Hematopoietic multipotent progenitor cell (in vitro differentiated cells): ENCODE measurements at regions not wholly inside any gene's neighbourhood (a gene's known extent, or its start where the extent isn't known, plus 50 kb on each side); places are given as distances from the start of the nearest gene placed in this dataset.
A peak's percentile ranks its signal among the peaks of the same experiment; 100 is the strongest.
"Not testable (repeated sequence)": the region's sequence is repeated elsewhere in the genome, so short reads cannot be mapped to it uniquely, and the experiment has no call there.

ENCODE experiments used
- DNase-seq, 3 donors: peaks; one replicate each; pipeline ENCODE4 v3.0.0-alpha.2; 2011 to 2015; ENCODE audit warnings: low read depth in 2 of 3, low spot score in 2 of 3

DNA sequence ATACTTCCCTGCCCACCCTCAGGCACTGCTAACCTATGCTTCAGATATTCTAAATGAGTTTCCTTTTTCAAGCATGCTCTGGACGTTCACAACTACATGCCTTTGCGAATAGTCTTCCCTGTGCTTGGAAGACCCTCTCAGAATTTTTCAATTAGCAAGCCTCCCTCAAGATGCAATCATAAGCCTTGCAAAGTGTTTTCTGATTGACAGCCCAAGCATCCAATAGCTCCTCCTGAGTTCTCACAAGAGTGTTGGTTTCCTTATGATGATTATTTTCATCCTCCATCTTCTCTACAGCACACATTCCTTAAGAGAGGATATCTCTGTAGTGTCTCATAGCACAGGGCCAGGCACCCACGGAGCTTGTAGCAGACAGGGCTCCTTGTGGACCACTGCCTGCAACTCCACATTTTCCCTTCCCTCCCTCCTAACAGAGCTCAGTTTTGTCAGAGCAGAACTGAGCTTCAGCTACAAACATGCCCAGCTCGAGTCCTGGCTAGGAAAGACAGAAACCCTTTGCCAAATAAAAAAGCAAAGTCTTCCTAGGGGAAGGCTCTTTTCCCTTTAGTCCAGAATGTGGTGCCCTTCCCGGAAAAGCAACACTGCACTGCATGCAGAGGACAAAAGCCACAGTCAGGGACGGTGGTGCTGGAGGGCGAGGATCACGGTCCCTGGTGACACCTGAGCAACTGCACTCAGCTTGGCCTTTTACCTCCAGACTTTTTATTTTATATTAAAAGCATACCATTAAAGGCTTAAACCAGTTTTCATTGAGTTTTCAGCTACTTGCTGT lies 819.8 kb upstream of the ID2 start:
- no peak for DNase-seq

DNA sequence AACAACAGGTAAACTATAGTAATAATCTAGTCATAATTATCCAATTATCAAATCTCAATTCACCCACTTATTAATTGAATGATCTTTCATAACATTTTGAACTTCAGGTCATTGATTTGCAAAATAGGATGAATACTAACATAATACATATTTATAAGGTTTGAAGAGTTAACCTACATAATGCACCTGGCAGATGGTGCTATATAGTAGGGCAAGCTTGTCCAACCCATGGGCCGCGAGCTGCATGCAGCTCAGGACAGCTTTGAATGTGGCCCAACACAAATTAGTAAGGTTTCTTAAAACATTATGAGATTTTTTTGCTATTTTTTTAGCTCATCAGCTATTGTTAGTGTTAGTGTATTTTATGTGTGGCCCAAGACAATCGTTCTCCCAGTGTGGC lies 815.8 kb upstream of the ID2 start:
- no peak for DNase-seq

DNA sequence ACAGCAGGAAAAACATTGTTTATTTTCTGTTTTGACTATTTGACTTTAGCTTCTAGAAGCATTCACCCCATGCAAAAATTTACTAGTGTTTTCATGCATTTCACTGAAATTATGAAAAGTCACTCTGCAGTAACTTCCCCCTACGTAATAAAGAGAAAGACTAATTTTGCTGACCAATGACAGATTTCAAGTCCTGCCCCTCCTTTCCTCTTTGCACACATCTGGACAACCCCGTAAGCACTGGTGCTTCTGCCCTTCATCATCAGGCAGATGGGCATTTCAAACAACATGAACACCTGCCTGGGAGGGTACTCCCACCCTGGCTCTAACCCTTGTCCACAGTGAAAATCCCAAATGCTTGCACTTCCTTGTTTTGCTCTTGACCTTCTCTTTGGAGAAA lies 815.0 kb upstream of the ID2 start:
- DNase-seq, result no peak

DNA sequence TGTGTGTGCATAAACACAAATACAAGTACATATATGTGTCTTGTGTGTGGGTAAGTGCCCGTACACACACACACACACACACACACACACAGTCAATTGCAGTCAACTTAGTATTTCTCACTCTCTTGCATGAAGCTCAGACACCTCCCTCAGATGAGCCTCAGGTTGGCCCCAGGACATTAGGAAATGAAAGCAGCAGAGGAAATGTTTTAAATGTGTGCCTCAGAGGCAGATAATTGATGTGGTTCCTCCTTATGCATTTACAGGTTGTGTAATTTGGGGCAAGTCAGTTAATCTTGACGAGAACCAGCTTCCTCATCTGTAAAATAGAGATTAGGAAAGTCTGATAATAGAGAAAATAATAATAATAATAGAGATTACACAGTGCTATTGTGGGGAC lies 814.0 kb upstream of the ID2 start:
- DNase-seq, result peak in 2 of 3 donors; percentile 24 to 77

DNA sequence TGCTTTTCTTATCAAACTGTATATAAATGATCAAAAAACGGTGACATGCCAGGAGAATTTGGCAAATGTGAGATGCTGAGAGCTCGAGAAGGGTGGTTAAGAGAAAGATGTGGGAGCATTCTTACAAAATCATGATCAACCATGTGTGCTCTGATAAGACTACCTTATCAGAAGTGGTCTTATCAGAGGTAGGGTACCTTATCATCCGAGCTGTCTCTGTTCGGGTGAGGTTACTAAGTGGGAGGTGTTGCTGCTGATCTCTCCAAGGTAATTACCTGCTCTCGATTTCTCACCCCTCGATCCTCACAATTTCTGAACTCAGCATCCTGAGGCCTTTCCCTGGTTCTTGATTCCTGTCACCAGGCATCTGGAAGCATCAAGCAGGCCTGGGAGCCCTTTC lies 813.0 kb upstream of the ID2 start:
- no peak for DNase-seq

DNA sequence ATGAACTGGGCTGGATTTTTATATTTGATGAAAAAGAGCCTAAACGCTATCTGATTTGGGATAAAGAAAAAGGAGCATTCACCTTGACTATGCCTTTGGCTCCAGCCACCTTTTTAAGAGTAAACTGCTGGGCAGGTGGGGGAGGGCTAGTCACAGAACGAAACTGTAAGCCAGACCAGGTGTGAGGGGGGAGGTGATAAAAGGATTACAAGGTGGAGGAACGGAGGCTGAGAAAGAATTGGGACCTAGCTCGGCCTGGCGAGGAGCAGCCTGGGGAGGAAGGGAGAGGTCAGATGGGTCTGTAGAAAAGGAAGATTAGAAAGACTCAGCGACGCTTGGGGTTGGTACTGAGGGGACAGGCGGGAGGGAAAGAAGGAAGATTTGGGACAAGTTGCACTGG lies 805.4 kb upstream of the ID2 start:
- not testable (repeated sequence) for DNase-seq

DNA sequence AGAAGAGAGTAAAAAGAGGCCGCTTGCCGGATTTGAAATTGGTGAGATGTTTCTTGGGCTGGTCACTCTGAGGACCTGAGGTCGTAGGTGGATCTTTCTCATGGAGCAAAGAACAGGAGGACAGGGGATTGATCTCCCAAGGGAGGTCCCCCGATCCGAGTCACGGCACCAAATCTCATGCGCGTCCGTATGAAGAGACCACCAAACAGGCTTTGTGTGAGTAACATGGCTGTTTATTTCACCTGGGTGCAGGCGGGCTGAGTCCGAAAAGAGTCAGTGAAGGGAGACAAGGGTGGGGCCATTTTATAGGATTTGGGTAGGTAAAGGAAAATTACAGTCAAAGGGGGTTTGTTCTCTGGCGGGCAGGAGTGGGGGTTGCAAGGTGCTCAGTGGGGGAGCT lies 803.6 kb upstream of the ID2 start:
- not testable (repeated sequence) for DNase-seq

DNA sequence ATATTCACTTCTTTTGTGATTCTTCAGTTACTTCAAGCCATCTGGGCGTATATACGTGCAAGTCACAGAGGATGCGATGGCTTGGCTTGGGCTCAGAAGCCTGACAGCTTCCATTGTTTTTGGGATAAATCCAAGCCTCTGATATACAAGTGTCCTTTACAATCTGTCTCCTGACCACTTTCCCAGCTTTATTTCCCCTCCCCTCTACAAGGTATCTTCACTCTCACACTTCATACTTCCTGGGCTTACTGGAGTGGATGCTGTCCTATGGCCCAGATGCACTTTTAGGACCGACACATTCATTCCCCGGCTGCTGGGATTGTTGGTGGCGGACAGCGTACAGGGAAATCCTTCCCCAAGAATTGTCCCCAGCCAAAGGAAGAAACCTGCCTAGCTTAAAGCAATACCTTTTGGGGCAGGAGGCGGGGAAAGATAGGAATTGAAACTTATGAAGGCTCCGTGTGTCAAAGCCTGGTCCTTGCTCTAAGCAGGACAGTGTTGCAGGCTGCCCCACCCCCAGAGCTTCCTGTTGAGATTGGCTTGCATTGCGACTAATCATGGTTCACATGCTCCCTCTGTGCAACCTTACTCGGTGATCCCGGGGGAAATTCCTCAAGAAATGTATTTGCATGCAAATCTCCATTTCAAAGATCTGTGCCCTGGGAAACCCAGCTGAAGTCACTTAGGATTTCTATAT lies 802.9 kb upstream of the ID2 start:
- DNase-seq, result no peak

DNA sequence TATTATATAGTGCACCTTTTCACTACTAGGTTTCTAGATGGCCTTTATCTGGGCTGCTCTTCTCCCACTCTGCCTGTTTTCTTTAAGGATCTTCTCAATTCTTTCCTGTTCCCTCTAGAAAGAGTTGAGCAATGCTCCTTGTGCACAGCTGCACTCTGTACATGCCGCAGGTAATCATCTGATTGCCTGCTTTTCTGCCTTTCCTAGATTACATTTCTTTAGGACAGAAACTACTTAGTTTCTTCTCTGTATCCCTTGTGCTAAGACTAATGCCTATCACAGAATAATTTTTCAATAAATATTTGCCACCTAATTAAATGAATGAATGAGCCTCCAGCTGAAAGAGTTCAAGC lies 802.4 kb upstream of the ID2 start:
- no peak for DNase-seq

DNA sequence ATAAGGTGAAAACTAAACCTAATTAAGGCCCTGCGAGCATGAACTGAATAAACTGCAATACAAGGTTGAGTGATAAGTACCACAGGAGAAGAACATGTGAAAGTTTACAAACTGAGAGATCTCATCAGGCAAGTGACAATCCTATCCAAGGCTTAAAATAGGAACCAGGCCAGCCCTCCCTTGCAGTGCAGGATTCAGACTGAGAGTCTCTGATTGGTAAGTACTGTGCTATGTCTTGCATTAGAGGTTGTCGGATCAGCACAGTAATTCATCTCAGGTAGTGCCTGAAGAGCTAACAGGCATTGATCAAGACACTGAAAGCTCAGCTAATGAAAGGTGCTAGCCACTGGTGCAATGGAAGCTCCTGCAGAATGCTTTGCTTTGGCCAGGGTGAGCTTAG lies 801.7 kb upstream of the ID2 start:
- no peak for DNase-seq

DNA sequence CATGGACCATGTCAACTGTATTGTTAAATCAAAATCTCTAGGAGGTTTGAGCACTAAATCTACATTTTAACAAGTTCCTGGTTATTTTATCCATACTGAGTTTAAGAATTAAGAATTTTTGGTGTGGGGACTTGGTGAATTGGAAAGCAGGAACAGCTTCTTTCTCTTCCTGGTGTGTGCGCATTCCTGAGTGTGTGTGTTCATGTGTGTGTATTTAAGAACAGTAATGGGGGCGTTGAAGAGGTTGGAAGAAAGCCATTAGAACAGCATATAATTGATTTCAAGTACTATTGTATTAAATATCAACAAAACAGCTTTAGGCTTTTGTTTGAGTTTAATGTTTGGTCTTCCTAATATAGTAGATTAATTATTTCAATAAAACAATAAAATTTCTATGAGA lies 801.3 kb upstream of the ID2 start:
- no peak for DNase-seq

DNA sequence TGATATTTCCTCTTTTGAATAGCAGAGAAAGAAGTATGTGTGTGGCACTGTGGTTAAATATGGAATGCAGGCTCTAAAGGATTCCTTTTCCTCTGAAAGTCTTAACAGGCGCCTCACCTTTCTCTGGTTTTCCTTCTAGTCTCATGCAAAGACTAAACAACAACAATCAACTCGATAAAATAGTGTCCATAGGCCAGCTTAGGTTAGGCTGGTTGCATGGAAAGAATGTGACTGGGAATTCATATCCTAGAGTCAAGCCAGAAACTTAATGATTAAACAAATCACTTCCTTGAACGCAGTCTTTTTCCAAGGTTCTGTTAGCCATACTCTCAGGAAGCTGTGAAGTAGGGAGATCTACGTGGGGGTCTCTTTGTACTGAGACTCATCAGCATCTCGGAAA lies 800.8 kb upstream of the ID2 start:
- DNase-seq, result no peak

DNA sequence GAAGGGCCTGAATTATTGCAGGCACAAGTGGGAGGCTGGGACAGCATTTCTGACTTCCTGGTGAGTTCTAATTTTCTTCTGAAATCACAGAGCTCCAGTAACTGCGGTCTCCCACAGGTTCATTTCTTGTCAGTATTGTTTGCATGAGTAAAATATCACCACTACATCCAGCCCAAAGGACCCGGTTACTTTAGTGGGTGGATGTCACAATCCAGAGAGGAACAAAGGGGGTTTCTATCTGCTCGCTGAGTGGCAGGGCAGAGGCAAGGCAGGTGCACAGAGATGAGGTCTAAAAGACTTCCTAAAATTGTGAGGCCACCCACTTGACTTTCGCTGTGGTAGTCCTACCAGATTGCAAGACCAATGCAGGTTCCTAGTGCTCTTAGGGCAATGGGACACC lies 800.4 kb upstream of the ID2 start:
- DNase-seq, result no peak

DNA sequence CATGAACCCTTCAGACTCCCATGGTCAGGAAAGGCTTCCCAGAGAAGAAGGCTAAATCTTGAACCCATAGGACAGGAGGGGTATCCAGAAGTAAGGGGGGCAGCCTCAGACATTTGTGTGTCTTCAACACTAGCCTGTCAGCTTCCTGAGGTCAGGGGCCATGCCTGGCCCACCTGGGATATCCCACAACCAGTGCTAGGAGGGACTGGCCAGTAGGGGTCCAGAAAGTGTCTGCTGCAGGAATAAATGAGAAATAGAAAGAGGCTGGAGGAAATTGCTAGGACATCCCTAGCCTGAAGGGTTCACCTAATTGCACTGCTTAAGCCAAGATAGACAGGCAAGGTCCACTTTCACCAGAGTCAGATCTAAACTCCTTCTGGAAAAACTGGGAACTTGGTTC lies 799.6 kb upstream of the ID2 start:
- no peak for DNase-seq

DNA sequence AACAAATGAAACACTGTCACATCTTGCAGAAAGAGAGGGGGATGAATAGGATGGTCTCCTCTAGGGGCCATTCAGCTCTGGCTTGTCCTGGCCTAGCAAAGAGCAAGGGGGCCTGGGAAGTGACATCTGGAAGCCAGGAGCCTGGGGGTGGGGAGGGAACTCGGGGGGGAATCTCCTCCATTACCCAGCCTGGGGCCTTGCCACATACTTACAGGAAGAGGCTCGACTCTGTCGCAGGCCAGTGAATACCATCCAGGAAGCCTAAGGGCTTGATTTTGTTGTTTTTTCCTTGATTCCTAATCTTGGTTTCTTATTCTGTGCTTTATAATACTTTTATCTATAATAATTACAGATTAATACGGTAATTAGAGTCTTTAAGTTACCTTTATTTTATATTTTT lies 797.5 kb upstream of the ID2 start:
- DNase-seq, result no peak

DNA sequence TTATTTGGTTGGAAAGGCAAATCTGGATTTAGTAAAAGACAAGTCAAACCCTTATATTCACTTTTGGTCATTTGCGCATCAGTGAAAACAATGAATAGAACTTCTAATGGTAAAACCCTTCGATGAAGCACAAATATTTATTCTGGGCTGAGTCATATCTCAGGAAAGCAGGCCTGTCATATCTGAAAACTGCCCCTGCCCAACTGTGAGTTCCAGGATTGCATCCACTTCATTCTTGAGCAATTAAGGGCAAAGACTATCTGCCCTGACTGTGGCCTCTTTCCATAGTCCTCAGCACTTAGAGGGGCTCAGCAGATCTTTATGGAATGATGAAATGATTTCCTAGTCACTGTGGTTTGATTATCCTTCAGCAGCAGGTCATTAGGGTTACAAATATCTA lies 795.2 kb upstream of the ID2 start:
- DNase-seq, result no peak

DNA sequence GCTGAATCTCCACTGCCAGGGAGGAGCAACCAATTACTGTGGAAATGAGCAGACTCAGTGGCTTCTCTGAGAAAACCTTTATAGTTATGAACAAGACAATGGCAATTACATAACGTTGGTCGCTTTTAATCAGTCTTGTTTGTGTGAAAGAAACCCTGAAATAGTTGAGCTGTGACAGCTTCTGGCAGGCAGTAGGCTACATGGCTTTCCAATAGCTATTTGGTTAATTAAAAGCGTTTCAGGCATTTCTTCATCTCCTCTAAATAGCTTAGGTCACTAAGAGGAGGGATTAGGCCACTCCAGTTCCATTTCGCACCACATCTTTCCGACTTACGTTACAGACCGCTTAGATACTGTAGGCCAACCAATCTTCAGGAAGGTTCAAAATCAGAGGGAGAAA lies 794.4 kb upstream of the ID2 start:
- DNase-seq, result no peak

DNA sequence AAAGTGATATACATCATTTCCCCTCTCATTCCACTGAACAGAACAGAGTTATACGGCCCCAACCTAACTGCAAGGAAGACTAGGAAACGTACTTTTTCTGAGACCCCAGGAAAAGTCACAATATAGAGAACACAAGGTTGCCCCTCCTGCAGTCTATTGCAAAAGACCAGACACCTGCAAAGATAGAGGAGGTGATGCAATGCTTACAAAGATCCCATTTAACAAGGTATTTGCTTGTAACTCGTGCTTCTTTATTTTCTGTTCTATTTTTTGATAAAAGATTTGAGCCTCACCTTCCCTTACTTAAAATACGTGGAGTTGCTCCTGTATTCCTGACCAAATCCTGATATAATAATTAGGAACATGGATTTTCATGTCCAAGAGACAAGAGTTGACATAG lies 793.0 kb upstream of the ID2 start:
- DNase-seq, result no peak

DNA sequence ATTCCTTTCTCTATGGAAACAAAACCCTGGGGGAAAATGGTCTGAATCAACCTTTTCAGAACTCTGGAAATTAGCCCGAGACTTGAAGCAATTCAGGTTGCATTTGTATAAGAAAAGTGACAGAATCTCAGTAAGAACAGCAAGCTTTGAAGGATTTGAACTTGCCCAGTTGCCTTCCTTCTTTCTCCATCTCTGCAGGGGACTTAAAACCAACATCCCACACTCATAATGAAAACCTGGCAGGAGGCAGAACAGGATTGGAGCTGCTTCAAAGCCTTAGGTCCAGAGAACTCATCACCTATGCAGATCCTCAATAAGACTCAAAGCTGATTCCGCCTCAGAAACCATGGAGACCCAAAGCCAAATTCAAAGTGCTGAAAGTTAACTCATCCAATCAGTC lies 790.5 kb upstream of the ID2 start:
- no peak for DNase-seq

DNA sequence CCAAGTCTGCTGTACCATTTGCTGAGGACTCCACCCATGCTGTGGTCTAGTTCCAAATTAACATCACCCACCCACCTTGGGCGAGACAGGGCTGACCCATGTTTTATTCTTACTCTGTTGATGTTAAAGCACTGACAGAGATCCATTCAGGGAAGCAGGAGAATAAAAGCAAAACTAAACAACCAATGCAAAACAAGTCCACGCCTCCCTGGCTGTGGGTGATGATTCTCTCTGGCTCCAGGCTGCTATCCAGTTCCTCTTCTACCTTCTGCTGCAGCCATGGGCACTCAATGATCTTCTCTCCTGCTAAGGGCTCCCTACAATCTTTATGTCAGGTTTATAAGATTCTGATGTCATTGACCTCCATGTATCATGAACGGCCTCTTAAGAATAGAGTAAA lies 786.6 kb upstream of the ID2 start:
- peak in 1 of 3 donors; percentile 9 for DNase-seq

DNA sequence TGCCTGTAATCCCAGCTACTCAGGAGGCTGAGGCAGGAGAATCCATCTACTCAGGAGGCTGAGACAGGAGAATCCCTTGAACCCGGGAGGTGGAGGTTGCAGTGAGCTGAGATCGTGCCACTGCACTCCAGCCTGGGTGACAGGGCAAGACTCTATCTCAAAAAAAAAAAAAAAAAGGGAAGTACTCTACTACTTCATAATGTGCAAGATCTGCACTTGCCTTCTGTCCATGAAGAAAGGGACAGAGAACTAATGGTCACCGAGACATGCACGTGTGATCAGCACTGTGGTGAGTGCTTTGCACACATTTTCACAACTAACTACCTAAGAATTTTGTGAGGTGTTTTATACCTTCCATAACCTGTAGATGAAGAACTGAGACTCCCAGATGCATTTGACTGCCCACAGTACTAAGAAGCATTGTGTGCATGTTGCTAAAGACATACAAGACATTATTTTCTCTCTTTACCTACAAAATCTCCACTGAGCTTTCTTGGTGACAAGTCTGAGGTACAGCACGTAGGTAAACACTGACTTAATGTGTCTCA lies 784.8 kb upstream of the ID2 start:
- peak in 1 of 3 donors; percentile 39 for DNase-seq

DNA sequence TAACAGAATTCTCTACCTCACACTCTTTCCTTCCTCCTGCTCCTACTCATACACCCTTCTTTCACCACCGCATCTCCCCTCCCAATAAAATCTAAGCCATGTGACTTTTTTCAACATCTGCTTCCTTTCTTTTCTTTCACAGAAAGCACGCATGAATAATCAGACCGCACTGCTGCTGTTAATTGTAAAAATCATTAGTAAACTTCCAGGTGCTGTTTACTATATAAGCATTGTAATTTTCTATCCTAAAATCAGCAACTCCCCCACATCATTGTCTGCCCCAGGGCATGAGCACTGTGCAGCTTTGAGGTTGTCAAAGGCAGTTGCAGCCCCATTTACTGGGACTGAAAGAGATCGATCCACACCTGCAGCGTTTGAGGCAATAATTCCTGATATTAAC lies 782.6 kb upstream of the ID2 start:
- DNase-seq, result peak in 2 of 3 donors; percentile 66 to 81
